ENCODE measurements at regions not wholly inside any gene's neighbourhood (a gene's known extent, or its start where the extent isn't known, plus 50 kb on each side); places are given as distances from the start of the nearest gene placed in this dataset.

DNA sequence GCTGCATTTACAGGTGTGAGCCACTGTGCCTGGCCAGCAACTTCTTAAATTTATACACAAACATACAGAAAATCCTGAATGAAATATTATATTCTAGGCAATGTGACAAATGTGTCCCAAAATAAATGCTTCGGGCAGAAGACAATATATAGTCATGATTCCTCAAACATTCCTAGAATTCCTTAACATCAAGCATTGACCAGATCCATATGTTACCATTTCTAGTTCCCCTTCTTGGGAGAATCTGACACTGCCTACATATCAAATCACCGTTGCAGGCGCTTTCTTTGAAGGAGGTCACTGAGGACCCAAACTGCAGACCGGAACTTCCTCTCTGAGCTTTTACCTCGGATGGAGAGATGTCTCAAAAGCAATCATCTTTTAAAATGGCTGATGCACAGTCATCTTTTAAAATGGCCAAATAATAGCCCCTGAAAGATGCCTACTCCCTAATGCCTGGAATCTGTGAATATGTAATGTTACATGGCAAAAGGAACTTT, 323.5 kb downstream of the PHF14 start:
- H3K4me3 ChIP-seq: no peak overlapping the region
- in situ Hi-C loops (cut with MboI; ENCODE audit: low pct_ligation_motif_present in 1 of 4, low pct_unique_long_range_greater_than_20kb in 1 of 4, low sequenced_read_pairs in 3 of 4): no loop called here
- H3K27ac ChIP-seq: no peak overlapping the region
- no peaks in the 10 kb centered on the region for H3K36me3 ChIP-seq
- no peaks in the 10 kb centered on the region for H3K4me1 ChIP-seq
- H3K27me3 ChIP-seq: no peaks in the 10 kb centered on the region
- WGBS, 2 donors (ENCODE audit: low coverage in 1 of 2): 46 to 85% methylated on average over 2 to 5 of the region's 5 CpGs
- DNase-seq: no peak
- TF ChIP-seq POLR2A (IDR thresholded peaks at IDR 0.05): no peak
- no peak for TF ChIP-seq POLR2AphosphoS5 (IDR thresholded peaks at IDR 0.05)
- TF ChIP-seq, protein P1, sequence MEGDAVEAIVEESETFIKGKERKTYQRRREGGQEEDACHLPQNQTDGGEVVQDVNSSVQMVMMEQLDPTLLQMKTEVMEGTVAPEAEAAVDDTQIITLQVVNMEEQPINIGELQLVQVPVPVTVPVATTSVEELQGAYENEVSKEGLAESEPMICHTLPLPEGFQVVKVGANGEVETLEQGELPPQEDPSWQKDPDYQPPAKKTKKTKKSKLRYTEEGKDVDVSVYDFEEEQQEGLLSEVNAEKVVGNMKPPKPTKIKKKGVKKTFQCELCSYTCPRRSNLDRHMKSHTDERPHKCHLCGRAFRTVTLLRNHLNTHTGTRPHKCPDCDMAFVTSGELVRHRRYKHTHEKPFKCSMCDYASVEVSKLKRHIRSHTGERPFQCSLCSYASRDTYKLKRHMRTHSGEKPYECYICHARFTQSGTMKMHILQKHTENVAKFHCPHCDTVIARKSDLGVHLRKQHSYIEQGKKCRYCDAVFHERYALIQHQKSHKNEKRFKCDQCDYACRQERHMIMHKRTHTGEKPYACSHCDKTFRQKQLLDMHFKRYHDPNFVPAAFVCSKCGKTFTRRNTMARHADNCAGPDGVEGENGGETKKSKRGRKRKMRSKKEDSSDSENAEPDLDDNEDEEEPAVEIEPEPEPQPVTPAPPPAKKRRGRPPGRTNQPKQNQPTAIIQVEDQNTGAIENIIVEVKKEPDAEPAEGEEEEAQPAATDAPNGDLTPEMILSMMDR (IDR thresholded peaks at IDR 0.05): no peak
- no peak for TF ChIP-seq EP300 (IDR thresholded peaks at IDR 0.05; ENCODE audit: low read depth)
- intact Hi-C loops (cut with DNase I; ENCODE audit: low total_unique reads): no loop called here
- no peaks in the 10 kb centered on the region for H3K9me3 ChIP-seq

DNA sequence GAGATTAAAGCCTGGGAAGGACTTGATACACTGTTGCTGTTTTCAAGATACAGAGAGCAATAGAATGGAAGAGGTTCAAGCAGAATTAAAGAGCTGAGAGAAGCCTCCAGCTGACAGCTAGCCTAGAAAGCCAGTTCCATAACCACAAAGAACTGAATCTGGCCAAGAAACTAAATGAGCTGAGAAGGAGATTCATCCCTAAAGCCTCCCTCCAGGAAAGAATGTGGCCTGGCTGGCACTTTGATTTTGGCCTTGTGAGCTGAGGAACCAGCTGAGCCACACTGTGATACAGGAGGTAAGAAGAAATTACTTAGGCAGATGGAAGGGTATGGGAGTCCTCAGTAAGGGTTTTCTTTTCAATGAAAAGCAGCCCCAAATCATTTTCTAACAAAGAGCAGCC, 324.1 kb downstream of the PHF14 start:
- in situ Hi-C loops (cut with MboI; ENCODE audit: low pct_ligation_motif_present in 1 of 4, low pct_unique_long_range_greater_than_20kb in 1 of 4, low sequenced_read_pairs in 3 of 4): no loop called here
- no peaks in the 10 kb centered on the region for H3K4me1 ChIP-seq
- H3K9me3 ChIP-seq: no peaks in the 10 kb centered on the region
- no peak for TF ChIP-seq POLR2A (IDR thresholded peaks at IDR 0.05)
- no peak for TF ChIP-seq EP300 (IDR thresholded peaks at IDR 0.05; ENCODE audit: low read depth)
- TF ChIP-seq POLR2AphosphoS5 (IDR thresholded peaks at IDR 0.05): no peak
- TF ChIP-seq, protein P1 (IDR thresholded peaks at IDR 0.05): no peak
- H3K36me3 ChIP-seq: no peaks in the 10 kb centered on the region
- no peaks in the 10 kb centered on the region for H3K27me3 ChIP-seq
- DNase-seq: no peak
- intact Hi-C loops (cut with DNase I; ENCODE audit: low total_unique reads): no loop called here
- no peak overlapping the region for H3K4me3 ChIP-seq
- no peak overlapping the region for H3K27ac ChIP-seq

DNA sequence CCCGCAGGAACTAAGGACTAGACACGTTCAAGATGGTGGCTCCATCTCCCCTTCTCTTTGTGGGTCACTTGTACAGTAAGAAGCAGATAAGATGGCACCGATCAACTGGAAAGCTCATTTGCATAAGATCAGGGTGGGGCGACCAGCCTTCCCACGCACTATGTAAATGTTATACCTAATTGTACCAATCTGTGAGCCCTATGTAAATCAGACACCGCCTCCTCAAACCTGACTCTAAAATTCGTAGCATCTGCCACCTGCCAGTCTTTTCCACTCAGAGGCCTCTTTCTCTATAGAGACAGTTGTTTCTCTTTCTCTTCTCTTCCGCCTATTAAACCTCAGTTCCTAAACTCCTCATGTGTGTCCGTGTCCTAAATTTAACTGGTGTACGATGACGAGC, 324.5 kb downstream of the PHF14 start:
- intact Hi-C loops (cut with DNase I; ENCODE audit: low total_unique reads) (no loop called here), in situ Hi-C loops (cut with MboI; ENCODE audit: low pct_ligation_motif_present in 1 of 4, low pct_unique_long_range_greater_than_20kb in 1 of 4, low sequenced_read_pairs in 3 of 4) (no loop called here)
- no peak for DNase-seq
- Histone ChIP-seq H3K9me3 (no peaks in the 10 kb centered on the region), H3K36me3 (no peaks in the 10 kb centered on the region), H3K4me3 (no peak overlapping the region), H3K4me1 (no peaks in the 10 kb centered on the region), H3K27ac (no peak overlapping the region), H3K27me3 (no peaks in the 10 kb centered on the region)
- 82 to 88% methylated on average over 9 to 11 of the region's 11 CpGs for WGBS, 2 donors (ENCODE audit: low coverage in 1 of 2)
- TF ChIP-seq POLR2AphosphoS5 (IDR thresholded peaks at IDR 0.05) (no peak), EP300 (IDR thresholded peaks at IDR 0.05; ENCODE audit: low read depth) (no peak), POLR2A (IDR thresholded peaks at IDR 0.05) (no peak)
- TF ChIP-seq, protein P1 (IDR thresholded peaks at IDR 0.05): no peak

DNA sequence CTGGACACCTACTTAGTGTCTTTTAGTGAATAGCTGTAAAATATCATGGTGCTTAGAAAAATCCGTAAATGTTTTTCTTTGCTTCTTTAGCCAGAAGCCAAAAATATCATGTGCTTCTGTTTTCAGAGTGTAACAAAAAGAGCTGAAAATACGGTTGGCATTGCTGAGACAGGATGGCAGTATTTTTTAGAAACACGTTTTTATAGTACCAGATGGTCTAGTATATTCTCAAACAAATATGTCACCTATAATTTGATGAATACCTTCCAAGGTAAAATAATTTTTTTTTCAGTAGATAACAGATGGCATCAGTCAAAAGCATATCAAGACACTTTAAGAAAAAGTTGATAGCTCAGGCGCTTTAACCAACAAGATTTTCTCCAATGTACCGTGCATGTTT, 326.6 kb downstream of the PHF14 start:
- H3K9me3 ChIP-seq: no peaks in the 10 kb centered on the region
- no peak for DNase-seq
- H3K27me3 ChIP-seq: no peaks in the 10 kb centered on the region
- no peak overlapping the region for H3K27ac ChIP-seq
- WGBS, 2 donors (ENCODE audit: low coverage in 1 of 2): 75 to 82% methylated on average over 5 of the region's 5 CpGs
- intact Hi-C loops (cut with DNase I; ENCODE audit: low total_unique reads): no loop called here
- TF ChIP-seq POLR2AphosphoS5 (IDR thresholded peaks at IDR 0.05) (no peak), EP300 (IDR thresholded peaks at IDR 0.05; ENCODE audit: low read depth) (no peak), POLR2A (IDR thresholded peaks at IDR 0.05) (no peak)
- TF ChIP-seq, protein P1 (IDR thresholded peaks at IDR 0.05): no peak
- in situ Hi-C loops (cut with MboI; ENCODE audit: low pct_ligation_motif_present in 1 of 4, low pct_unique_long_range_greater_than_20kb in 1 of 4, low sequenced_read_pairs in 3 of 4): no loop called here
- no peaks in the 10 kb centered on the region for H3K4me1 ChIP-seq
- no peaks in the 10 kb centered on the region for H3K36me3 ChIP-seq
- no peak overlapping the region for H3K4me3 ChIP-seq
